Mesenteric fat pad (tissue), 1 donor: ENCODE measurements at regions not wholly inside any gene's neighbourhood (a gene's known extent, or its start where the extent isn't known, plus 50 kb on each side); places are given as distances from the start of the nearest gene placed in this dataset.
"Not testable (repeated sequence)": the region's sequence is repeated elsewhere in the genome, so short reads cannot be mapped to it uniquely, and the experiment has no call there.

ENCODE experiments used
- DNase-seq: peaks from one replicate; pipeline ENCODE4 v3.0.0-alpha.2; 2020; ENCODE audit warnings: low spot score
- donor health status: DM: yes; HTN: yes; CAD: no.

DNA sequence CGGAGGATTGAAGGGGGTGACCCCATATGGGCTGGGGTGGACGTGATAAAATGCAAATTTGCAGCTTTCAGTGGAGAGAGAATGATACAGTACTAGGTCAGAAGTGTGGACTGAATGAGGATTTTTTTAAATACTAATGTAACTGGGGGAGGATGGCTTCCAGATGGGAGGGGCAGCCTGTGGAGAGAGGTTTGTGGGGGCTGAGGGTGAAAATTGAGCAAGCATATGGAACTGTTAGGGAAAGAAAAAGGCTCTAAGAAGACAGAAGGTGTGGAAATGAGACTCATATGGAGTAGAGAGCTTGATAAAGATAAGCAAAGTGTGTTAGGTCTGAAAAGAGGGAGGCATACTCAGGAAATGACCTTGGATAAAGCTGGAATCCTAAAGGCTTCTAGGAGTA lies 926.4 kb downstream of the IGSF11 start:
- DNase-seq, result no peak

DNA sequence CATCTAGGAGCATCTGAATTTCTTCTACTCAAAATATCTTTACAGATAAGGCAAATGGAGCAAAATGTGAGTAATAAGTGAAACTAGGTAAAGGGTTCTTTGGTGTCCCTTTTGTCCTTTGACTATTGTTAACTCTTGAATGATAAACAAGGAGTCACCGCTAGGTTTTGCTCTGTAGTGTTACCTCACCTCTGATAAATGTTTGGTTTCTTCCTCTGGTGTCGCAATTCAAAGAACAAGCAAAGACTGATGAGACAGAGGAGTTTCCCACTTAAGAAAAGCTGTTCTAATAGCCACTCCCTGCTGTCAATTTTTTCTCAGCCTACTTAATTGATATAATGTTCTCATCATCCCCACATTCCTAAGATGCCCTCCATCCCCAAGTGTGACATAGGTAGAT lies 925.9 kb downstream of the IGSF11 start:
- no peak for DNase-seq

DNA sequence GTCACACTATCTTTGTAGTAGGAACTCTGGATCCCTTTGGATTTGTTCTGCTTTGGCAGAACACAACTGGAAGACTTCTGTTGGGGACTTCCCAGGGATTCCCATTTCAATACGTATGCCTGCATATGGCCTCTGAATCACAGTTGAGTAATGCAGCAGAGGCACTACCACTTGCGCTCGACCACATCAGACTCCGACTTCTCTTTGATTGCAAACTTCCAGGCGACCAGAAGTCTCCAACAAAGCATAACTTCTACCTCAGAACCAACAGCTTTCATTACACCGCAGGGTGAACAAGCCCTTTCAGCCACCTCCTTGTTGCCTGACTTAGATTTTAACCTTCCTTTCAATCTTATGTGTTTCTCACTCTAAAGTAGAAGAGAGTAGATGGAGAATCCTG lies 924.4 kb downstream of the IGSF11 start:
- no peak for DNase-seq

DNA sequence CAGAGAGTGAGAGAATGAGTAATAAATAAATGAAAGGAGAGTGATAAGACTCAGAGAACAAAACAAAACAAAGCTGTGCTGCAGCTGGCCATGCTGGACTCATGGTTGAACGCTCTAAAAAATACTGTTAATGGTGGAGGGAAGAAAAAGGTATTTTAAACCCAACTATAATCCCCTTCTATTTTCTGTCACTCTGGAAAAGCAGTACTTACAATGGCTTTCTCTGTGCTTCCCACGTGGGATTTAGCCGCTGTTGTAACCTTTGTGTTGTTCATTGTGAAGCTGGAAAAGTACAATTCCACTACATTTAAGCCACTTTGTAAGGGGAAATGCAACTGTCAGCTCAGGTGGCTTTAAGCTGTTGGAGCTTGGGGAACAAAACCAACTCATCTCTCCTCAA lies 917.7 kb downstream of the IGSF11 start:
- DNase-seq, result no peak

DNA sequence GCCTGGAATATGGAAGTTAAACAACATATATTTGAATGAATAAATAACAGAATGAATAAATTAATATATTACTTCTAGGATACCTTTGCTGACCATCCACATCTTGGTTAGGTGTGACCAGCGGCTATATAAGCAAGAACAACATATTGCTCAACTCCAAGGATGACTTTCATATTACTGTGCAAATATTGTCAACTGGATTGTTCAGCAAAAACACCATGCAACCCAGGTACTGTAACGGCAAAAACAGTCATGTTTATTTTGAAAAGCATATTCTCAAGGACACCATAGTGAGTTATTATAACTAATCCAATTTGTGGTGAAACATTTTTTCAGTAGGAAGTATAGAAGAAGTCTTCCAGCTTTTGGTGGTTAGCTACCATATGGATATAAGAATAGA lies 907.9 kb downstream of the IGSF11 start:
- no peak for DNase-seq

DNA sequence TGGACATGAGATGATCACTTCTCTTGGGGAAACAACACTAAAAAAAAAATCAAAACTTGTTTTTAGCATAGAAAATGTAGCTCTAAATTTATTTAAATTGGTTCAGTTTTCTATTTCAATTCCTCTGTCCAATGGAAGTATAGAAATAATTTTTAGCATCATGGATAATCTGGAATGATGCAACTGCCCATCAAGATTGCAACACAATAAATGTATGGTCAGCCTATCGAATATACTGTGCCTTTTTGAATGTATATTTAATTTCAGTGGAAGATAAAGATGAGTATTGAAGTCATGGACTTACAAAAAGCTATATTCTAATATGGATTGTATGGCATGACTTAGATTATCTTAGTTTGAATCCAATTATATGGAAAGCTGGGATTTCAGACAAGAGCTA lies 906.7 kb downstream of the IGSF11 start:
- DNase-seq, result no peak

DNA sequence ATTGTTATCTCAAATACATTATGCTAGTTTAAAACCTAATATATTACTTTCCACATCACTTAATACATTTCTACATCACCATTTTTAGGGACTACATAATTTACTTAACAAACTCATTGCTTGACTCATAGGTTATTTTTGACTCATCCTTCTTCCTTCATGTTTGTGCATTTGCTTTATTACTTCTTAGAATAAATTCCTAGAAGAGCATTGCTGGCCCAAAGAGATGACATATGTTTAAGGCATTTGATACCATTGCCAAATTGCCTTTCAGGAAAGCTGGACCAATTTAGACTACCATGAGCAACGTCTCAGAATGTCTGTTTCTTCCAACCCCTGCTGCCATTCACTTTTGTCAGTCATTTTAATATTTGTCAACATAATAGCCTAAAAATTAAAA lies 905.8 kb downstream of the IGSF11 start:
- no peak for DNase-seq

DNA sequence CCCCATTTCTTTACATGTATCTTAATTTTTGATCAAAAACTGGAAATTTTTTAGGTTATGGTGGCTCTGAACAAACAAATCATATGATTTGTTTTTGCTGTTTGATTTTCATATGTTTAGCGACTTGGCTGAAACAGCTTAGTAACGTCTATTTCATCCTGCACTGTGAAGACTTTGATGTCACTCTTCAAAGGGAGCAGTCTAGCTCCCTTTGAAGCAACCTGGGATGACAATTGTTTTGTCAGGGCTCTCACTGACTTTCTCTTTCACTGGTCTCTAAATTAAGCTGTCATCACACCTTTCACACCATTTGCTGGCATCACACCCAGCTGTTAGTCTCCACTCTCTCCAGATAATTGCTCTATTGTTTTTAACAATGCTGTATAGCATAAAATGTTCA lies 896.9 kb downstream of the IGSF11 start:
- DNase-seq, result no peak

DNA sequence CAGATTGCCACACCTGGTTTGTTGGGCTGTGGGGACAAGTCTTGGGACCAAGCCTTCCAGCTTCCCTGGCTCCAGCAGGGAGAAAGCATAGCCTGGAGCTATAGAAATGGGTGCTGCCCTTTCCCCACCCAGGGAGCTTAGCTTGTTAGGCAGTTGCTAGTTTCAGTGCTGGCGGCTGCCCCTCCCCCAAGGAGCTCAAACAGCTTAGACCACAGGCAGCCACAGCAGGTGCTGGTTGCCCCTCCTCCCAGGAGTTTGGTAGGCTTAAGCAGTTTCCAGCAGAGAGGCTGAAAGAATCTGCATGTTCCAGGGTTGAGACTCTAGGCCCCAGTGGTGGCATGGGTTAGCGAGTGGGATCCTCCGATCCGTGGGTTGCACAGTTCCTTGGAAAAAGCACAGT lies 889.7 kb downstream of the IGSF11 start:
- no peak for DNase-seq

DNA sequence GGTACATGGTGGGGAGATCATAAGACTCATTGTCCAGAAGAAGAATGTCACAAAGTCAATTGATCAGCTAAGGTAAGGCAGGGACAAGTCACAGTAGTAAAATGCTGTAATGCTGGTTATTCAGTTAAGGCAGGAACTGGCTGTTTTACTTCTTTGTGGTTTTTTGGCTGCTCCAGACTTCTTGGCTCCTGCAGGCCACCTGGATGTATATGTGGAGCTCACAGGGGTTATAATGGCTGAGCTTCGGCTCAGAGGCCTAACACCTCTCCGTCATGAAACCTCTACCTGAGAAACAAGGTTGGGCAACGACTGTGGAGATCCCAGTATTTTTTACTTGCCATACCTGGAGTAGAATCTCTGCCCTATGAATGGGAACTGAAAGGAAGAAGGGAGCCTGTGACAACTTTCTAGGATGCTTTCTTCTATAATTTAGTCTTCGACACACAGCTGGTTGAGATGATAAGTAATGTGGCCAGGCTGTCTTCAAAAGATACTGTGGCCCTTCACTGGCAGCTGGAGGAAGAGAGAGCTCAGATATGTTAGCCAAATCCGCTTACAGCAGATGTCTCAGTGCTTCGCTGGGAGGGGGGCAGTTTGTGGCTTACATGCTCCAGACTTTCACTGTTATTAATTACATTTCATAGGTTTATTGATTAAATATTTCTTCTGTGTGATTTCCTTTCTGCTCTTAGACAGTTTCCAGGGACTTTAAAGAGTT lies 887.8 kb downstream of the IGSF11 start:
- no peak for DNase-seq

DNA sequence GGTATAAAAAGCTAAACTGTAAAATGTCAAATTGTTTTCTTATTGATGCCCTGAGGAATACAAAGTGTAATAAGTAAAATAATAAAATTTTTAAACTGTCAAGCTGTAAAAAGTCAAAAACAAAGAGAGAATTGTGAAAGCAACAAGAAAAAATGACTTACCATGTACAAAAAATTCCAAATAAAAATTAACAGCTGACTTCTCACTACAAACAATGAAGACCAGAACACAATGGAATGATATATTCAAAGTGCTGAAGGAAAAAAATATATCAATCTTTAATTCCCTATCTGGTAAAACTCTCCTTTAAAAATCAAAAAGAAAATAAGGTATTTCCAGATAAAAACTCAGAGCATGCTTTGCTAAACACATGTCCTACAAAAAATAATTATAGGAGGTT lies 883.5 kb downstream of the IGSF11 start:
- no peak for DNase-seq

DNA sequence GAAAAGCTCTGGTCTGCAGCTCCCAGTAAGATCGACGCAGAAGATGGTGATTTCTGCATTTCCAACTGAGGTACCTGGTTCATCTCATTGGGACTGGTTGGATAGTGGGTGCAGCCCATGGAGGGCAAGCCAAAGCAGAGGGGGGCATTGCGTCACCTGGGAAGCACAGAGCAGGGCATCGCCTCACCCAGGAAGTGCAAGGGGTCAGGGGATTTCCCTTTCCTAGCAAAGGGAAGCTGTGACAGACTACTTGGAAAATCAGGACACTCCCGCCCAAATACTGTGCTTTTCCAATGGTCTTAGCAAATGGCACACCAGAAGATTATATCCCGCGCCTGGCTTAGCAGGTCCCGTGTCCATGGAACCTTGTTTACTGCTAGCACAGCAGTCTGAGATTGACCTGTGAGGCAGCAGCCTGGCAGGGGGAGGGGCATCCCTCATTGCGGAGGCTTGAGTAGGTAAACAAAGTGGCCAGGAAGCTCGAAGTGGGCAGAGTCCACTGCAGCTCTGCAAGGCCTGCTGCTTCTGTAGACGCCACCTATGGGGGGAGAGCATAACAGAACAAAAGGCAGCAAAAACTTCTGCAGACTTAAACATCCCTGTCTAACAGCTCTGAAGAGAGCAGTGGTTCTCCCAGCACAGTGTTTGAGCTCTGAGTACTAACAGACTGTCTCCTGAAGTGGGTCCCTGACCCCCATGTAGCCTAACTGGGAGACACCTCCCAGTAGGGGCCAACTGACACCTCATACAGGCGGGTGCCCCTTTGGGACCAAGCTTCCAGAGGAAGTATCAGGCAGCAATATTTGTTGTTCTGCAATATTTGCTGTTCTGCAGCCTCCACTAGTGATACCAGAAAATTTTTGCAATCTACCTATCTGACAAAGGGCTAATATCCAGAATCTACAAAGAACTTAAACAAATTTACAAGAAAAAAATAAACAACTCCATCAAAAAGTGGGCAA lies 871.7 kb downstream of the IGSF11 start:
- DNase-seq, result not testable (repeated sequence)

DNA sequence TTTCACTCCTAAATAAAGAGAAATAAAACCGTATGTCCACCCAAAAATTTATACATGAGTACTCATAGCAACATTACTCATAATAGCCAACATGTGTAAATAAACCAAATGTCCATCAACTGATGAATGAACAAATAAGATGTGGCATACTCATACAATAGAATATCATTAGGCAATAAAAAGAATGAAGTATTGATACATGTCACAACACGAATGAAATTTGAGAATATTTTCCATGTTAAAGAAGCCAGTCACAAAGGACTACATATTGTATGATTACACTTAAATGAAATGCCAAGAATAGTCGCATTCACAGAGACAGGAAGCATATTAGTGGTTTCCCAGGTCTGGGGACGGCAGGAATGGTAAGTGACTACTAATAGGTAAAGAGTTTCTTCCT lies 869.2 kb downstream of the IGSF11 start:
- no peak for DNase-seq

DNA sequence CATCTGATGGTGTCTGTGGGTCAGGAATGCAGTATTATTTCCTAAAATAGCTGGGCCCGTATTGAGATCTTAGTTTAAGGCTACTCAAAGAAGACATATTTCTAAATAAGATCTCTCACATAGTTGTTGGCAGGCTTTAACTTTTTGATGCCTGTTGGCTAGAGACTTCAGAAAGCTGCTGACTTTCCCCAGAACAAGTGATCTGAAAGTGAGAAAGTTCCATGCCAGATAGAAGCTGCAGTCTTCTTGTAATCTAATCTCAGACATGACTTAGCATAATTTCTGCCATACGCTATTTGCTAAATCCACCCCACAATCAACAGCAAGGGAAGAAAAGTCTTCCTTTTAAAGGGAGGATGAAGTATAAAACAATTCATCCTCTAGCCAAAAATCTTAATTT lies 867.1 kb downstream of the IGSF11 start:
- no peak for DNase-seq

DNA sequence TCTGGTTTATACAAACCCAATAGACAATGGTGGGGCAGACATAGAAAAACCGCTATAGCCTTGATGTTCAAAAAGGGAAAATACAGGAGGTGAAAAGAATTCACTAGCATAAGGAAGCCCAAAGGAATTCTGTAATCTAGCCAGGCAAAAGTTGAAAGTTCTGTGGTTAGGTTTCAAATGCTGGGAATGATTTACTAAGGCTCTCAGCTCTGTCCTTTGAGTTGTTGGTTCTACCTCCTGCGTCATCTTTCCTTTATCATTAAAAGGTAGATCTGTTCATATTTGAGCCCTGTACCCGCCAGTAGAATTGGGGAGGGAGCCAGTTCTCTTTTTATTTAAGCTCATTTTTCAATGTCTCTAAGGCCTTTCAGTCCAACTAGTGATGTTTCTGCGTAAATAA lies 866.5 kb downstream of the IGSF11 start:
- DNase-seq, result no peak

DNA sequence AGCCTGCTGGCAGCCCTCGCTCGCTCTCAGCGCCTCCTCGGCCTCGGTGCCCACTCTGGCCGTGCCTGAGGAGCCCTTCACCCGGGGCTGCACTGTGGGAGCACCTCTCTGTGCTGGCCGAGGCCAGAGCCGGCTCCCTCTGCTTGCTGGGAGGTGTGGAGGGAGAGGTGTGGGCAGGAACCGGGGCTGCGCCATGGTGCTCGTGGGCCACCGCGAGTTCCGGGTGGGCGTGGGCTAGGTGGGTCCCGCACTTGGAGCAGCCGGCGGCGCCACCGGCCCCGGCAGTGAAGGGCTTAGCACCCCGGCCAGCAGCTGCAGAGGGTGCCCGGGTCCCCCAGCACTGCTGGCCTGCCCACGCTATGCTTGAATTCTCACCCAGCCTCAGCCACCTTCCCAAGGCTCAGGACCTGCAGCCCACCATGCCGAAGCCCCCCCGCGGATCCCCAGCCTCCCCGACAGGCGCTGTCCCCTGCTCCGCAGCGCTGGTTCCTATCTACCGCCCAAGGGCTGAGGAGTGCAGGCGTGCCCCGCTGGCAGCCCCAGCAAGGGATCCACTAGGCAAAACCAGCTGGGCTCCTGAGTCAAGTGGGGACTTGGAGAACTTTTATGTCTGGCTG lies 863.3 kb downstream of the IGSF11 start:
- DNase-seq, result no peak

DNA sequence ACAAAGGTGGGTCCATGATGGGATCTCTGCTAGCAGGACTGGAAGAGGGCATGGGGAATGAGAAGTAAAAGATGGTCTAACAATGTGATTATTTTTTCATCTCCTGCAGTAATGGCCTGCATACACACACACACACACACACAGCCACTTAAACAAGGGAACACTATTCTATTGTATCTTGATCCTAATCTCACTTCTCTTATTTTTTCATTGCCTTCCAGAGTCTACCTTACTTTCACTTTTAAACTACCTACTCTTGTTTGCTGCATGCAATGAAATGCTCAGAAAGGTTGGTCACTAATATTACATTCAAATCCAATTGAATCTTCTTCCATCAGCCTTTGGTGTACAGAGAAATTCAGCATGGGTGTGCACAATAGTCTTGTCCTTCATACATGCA lies 853.8 kb downstream of the IGSF11 start:
- no peak for DNase-seq

DNA sequence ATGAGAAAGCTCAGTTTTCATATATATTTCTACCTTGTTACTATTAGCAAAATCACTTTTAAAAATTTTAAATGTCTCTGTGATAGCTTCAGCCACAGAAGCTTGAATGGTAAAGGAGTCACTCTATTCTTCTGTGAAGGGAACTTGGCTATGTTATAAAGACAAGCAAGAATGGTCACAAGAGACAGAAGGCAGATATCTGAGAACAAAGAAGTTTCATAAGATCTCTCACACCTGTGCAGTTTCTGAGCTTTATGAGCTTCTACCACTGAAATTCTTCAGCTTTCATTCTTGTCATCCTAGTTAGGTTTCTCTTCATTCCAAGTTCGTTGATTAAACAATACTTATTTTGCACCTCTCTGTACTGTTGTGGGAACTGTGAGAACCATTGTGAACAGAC lies 853.4 kb downstream of the IGSF11 start:
- no peak for DNase-seq

DNA sequence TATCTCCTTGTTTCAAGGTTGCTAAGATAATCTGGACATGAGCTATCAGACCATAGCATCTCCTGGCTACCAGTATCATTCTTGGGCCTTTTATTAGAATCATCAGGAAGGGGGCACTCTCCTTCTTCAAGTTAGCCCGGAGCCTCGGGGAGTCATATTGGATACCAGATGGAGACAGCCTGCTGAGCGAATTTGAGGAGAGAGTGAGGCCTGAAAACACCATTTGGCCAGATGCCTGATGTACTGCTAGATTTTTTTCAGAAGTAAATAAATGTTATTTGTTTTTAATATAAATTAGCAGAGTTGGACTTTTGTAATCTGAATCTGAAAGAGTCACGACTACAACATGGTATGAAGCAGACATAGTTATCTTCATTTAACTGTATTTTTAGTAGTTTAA lies 848.6 kb downstream of the IGSF11 start:
- no peak for DNase-seq

DNA sequence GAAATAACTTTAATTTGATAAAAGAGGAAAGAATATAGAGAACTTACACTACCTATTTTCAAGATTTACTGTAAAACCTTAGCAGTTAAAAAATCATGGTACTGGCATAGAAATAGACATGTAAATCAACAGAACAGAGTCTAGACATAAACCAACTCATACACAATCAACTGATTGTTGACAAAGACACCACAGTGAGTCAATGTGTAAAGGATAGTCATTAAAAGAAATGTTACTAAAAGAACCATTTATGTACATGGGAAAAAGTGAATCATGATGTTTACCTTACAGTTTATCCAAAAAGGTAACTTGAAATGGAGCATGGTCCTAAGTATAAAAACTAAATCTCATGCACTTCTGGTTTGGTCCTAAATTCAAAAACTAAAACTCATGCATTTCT lies 847.4 kb downstream of the IGSF11 start:
- no peak for DNase-seq

DNA sequence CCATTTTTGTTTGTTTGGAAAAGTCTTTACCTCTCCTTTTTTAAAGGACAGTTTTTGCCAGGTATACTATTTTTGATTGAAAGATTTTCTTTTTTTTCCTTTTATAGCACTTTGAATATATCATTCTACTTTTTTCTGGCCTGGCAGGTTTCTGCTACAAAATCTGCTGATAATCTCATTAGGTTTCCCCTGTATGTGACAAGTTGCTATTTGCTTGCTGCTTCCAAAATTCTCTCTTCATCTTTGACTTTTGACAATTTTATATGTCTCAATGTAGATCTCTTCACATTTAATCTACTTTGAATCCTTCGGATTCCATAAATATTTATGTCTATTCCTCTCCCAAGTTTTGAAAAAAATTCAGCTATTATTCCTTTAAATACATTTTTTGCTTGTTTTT lies 838.5 kb downstream of the IGSF11 start:
- DNase-seq, result no peak

DNA sequence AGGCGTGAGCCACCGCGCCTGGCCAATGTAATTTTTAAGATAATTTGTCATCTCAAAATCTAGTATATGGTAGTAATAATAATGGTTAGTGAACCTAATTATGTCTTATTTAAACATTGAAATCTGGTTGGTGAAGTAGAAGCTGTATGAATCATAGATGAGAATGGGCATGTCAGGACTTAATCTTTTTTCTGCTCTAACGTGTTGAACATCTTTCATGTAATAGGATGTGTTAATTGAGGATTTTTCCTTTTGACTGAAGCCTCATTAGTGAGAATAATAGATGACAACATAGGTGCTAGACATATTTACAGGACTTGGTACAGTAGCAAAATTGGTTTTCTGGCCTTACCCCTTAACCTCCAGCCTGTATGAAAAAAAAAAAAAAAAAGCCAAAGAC lies 835.6 kb downstream of the IGSF11 start:
- no peak for DNase-seq
